GM23338 (cell line): ENCODE measurements at regions not wholly inside any gene's neighbourhood (a gene's known extent, or its start where the extent isn't known, plus 50 kb on each side); places are given as distances from the start of the nearest gene placed in this dataset.

Source experiments
- ATAC-seq: fragments of 200-7000 bp; cut with Tn5 transposase; 3 replicates; pipeline ENCODE4 v1.9.1; 2020
- DNase-seq: peaks from one replicate; pipeline ENCODE4 v3.0.0-alpha.2; 2015; ENCODE audit warnings: low spot score
- H2AFZ ChIP-seq: fragments of 200-600 bp; sonication (generic); 2 replicates; pipeline ENCODE4 v1.8.0; 2016; ENCODE audit warnings: antibody characterized with exemption, mild to moderate bottlenecking, moderate library complexity
- H3F3A ChIP-seq: fragments of 200-600 bp; sonication (generic); replicated peaks from 2 replicates; pipeline ENCODE4 v1.8.0; 2017; ENCODE audit warnings: antibody characterized with exemption, mixed run types, low read depth
- H3K27ac ChIP-seq: fragments of 200-600 bp; sonication (generic); 2 replicates; pipeline ENCODE4 v1.6.1; 2016; ENCODE audit warnings: low read depth
- H3K27me3 ChIP-seq: fragments of 200-600 bp; sonication (generic); 2 replicates; pipeline ENCODE4 v1.8.0; 2016; ENCODE audit warnings: mild to moderate bottlenecking, mixed run types, moderate library complexity; ENCODE audit not compliant: insufficient read depth
- H3K36me3 ChIP-seq: fragments of 200-600 bp; sonication (generic); 2 replicates; pipeline ENCODE4 v1.8.0; 2016; ENCODE audit warnings: mild to moderate bottlenecking; ENCODE audit not compliant: insufficient read depth
- H3K4me1 ChIP-seq: fragments of 200-600 bp; sonication (generic); 2 replicates; pipeline ENCODE4 v1.8.0; 2016; ENCODE audit warnings: mild to moderate bottlenecking, moderate library complexity; ENCODE audit not compliant: insufficient read depth
- H3K4me2 ChIP-seq: fragments of 200-600 bp; sonication (generic); 2 replicates; pipeline ENCODE4 v1.7.1; 2017; ENCODE audit warnings: mixed run types
- H3K4me3 ChIP-seq: fragments of 200-600 bp; sonication (generic); 2 replicates; pipeline ENCODE4 v1.6.1; 2016; ENCODE audit warnings: mixed run types
- H3K79me2 ChIP-seq: fragments of 200-600 bp; sonication (generic); replicated peaks from 2 replicates; pipeline ENCODE4 v1.8.0; 2017; ENCODE audit warnings: mild to moderate bottlenecking; ENCODE audit not compliant: insufficient read depth
- H3K9me2 ChIP-seq: fragments of 200-600 bp; sonication (generic); 2 replicates; pipeline ENCODE4 v1.8.0; 2017; ENCODE audit not compliant: insufficient read depth
- H4K20me1 ChIP-seq: fragments of 200-600 bp; sonication (generic); replicated peaks from 2 replicates; pipeline ENCODE4 v1.8.0; 2017; ENCODE audit warnings: mild to moderate bottlenecking; ENCODE audit not compliant: insufficient read depth
- H3K27ac Mint-ChIP-seq: 2 replicates; pipeline ENCODE4 v1.8.0; 2020; ENCODE audit warnings: inconsistent platforms, mild to moderate bottlenecking, moderate library complexity, mixed read lengths
- H3K27me3 Mint-ChIP-seq: 3 replicates; pipeline ENCODE4 v1.8.0; 2022; ENCODE audit warnings: low read depth, mild to moderate bottlenecking, moderate library complexity, mixed read lengths, inconsistent platforms; ENCODE audit not compliant: insufficient read depth, poor library complexity
- H3K36me3 Mint-ChIP-seq: 3 replicates; pipeline ENCODE4 v1.8.0; 2021; ENCODE audit warnings: low read depth, mild to moderate bottlenecking, inconsistent platforms, moderate library complexity, mixed read lengths
- H3K4me1 Mint-ChIP-seq: 3 replicates; pipeline ENCODE4 v1.8.0; 2020; ENCODE audit warnings: mild to moderate bottlenecking, inconsistent platforms, mixed read lengths
- H3K4me3 Mint-ChIP-seq: 3 replicates; pipeline ENCODE4 v1.8.0; 2021; ENCODE audit warnings: moderate library complexity, mild to moderate bottlenecking, inconsistent platforms, mixed read lengths
- H3K9me3 Mint-ChIP-seq: 3 replicates; pipeline ENCODE4 v1.8.0; 2020; ENCODE audit warnings: moderate library complexity, mild to moderate bottlenecking, inconsistent platforms, mixed read lengths
- TF ChIP-seq, protein P1 (sequence below), 2 experiments: fragments of 200-600 bp in 1 of 2; sonication (generic) in 1 of 2; conservative IDR thresholded peaks; 2 replicates each; pipeline versions ENCODE4 v1.5.1 to v1.6.1; 2016 to 2017; ENCODE audit warnings: antibody characterized with exemption in 2 of 2, low read depth in 2 of 2, mild to moderate bottlenecking in 2 of 2, moderate library complexity in 1 of 2
- TF ChIP-seq, protein P2 (sequence below): fragments of 250-450 bp; sonication (Bioruptor Pico); IDR thresholded peaks from 2 replicates; pipeline ENCODE4 v1.5.0; 2020; ENCODE audit warnings: mild to moderate bottlenecking, moderate library complexity

DNA sequence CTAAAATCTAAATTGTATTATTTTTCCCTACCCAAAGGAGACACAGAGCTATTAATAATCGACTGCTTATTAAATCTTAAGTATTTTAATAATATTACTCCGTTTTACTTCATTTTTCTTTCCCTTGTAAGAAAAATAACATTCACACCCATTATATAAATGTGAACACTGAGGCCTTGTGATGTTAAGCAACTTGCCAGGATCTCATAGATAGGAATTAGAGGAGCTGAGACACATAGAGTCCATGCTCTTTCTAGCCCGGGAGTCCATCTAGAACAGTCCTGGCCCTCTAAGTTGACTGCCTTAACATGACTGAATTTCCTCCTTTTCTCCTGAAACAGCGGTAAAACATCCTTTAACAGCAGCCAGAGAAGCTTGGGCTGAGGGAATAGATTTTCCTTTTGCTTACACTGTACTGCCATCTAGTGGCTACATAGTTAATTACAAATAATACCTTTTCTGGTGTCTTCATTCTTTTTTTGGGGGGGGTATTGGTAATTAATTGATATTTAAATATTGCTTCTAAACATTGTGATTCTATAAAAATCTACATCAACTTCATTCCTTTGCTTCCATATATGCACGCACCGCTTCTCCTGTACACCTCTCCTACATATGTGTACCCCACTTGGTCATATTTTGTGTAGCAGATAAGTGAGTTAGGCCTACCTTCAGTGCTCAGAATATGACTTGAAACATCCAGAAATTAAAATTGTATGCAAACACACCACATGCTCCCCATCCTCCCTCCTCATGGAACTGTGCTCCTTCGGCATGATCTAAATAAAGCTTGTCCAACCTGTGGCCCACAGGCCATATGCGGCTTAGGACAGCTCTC is 125.8 kb upstream of the HNMT start:
- Histone ChIP-seq H3K27ac (no peak overlapping the region), H2AFZ (no peak overlapping the region), H3K27me3 (no peaks in the 10 kb centered on the region), H4K20me1 (no peaks in the 10 kb centered on the region; the same call in 1 of the 2 replicates), H3K9me2 (no peaks in the 10 kb centered on the region), H3K4me1 (no peaks in the 10 kb centered on the region; the same call in 1 of the 2 replicates), H3K4me2 (no peak overlapping the region), H3K4me3 (no peak overlapping the region), H3K36me3 (no peaks in the 10 kb centered on the region), H3F3A (no peaks in the 10 kb centered on the region), H3K79me2 (no peaks in the 10 kb centered on the region)
- ATAC-seq (peak; percentile 84), DNase-seq (peak; percentile 76)
- Mint-ChIP-seq H3K36me3 (no peaks in the 10 kb centered on the region), H3K9me3 (no peaks in the 10 kb centered on the region), H3K27me3 (peaks cover 2% of the 10 kb centered on the region), H3K27ac (no peak overlapping the region), H3K4me1 (peaks cover 9% of the 10 kb centered on the region), H3K4me3 (no peak overlapping the region)
- TF ChIP-seq, protein P1, sequence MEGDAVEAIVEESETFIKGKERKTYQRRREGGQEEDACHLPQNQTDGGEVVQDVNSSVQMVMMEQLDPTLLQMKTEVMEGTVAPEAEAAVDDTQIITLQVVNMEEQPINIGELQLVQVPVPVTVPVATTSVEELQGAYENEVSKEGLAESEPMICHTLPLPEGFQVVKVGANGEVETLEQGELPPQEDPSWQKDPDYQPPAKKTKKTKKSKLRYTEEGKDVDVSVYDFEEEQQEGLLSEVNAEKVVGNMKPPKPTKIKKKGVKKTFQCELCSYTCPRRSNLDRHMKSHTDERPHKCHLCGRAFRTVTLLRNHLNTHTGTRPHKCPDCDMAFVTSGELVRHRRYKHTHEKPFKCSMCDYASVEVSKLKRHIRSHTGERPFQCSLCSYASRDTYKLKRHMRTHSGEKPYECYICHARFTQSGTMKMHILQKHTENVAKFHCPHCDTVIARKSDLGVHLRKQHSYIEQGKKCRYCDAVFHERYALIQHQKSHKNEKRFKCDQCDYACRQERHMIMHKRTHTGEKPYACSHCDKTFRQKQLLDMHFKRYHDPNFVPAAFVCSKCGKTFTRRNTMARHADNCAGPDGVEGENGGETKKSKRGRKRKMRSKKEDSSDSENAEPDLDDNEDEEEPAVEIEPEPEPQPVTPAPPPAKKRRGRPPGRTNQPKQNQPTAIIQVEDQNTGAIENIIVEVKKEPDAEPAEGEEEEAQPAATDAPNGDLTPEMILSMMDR (conservative IDR thresholded peaks at IDR 0.05; ENCODE audit: low read depth in 2 of 2) = peak; percentile 76 to 90
- TF ChIP-seq, protein P2, sequence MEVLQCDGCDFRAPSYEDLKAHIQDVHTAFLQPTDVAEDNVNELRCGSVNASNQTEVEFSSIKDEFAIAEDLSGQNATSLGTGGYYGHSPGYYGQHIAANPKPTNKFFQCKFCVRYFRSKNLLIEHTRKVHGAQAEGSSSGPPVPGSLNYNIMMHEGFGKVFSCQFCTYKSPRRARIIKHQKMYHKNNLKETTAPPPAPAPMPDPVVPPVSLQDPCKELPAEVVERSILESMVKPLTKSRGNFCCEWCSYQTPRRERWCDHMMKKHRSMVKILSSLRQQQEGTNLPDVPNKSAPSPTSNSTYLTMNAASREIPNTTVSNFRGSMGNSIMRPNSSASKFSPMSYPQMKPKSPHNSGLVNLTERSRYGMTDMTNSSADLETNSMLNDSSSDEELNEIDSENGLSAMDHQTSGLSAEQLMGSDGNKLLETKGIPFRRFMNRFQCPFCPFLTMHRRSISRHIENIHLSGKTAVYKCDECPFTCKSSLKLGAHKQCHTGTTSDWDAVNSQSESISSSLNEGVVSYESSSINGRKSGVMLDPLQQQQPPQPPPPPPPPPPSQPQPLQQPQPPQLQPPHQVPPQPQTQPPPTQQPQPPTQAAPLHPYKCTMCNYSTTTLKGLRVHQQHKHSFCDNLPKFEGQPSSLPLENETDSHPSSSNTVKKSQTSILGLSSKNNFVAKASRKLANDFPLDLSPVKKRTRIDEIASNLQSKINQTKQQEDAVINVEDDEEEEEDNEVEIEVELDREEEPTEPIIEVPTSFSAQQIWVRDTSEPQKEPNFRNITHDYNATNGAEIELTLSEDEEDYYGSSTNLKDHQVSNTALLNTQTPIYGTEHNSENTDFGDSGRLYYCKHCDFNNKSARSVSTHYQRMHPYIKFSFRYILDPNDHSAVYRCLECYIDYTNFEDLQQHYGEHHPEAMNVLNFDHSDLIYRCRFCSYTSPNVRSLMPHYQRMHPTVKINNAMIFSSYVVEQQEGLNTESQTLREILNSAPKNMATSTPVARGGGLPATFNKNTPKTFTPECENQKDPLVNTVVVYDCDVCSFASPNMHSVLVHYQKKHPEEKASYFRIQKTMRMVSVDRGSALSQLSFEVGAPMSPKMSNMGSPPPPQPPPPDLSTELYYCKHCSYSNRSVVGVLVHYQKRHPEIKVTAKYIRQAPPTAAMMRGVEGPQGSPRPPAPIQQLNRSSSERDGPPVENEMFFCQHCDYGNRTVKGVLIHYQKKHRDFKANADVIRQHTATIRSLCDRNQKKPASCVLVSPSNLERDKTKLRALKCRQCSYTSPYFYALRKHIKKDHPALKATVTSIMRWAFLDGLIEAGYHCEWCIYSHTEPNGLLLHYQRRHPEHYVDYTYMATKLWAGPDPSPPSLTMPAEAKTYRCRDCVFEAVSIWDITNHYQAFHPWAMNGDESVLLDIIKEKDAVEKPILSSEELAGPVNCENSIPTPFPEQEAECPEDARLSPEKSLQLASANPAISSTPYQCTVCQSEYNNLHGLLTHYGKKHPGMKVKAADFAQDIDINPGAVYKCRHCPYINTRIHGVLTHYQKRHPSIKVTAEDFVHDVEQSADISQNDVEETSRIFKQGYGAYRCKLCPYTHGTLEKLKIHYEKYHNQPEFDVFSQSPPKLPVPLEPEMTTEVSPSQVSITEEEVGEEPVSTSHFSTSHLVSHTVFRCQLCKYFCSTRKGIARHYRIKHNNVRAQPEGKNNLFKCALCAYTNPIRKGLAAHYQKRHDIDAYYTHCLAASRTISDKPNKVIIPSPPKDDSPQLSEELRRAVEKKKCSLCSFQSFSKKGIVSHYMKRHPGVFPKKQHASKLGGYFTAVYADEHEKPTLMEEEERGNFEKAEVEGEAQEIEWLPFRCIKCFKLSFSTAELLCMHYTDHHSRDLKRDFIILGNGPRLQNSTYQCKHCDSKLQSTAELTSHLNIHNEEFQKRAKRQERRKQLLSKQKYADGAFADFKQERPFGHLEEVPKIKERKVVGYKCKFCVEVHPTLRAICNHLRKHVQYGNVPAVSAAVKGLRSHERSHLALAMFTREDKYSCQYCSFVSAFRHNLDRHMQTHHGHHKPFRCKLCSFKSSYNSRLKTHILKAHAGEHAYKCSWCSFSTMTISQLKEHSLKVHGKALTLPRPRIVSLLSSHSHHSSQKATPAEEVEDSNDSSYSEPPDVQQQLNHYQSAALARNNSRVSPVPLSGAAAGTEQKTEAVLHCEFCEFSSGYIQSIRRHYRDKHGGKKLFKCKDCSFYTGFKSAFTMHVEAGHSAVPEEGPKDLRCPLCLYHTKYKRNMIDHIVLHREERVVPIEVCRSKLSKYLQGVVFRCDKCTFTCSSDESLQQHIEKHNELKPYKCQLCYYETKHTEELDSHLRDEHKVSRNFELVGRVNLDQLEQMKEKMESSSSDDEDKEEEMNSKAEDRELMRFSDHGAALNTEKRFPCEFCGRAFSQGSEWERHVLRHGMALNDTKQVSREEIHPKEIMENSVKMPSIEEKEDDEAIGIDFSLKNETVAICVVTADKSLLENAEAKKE (CRISPR knock-in tag) = no peak
